Cardiac muscle cell (in vitro differentiated cells and primary cell): ENCODE measurements at regions not wholly inside any gene's neighbourhood (a gene's known extent, or its start where the extent isn't known, plus 50 kb on each side); places are given as distances from the start of the nearest gene placed in this dataset.

Experiments used
- DNase-seq, 2 donors: peaks; one replicate each; pipeline versions ENCODE4 v3.0.0 to v3.0.0-alpha.2; 2010 to 2017; ENCODE audit warnings: low read depth in 1 of 2, low spot score in 1 of 2
- H3K27ac ChIP-seq: fragments of 200-600 bp; sonication (generic); 2 replicates; pipeline ENCODE4 v1.5.1; 2016
- H3K27me3 ChIP-seq: fragments of 200-600 bp; sonication (generic); 2 replicates; pipeline ENCODE4 v1.6.0; 2016; ENCODE audit warnings: control low read depth
- H3K36me3 ChIP-seq: fragments of 200-600 bp; sonication (generic); 2 replicates; pipeline ENCODE4 v1.5.1; 2016; ENCODE audit warnings: control low read depth
- H3K4me1 ChIP-seq: fragments of 200-600 bp; sonication (generic); 2 replicates; pipeline ENCODE4 v1.8.1; 2017; ENCODE audit warnings: low read depth, mild to moderate bottlenecking, mixed run types
- H3K4me3 ChIP-seq: fragments of 200-600 bp; sonication (generic); 2 replicates; pipeline ENCODE4 v1.5.1; 2016; ENCODE audit warnings: mild to moderate bottlenecking
- H3K9me3 ChIP-seq: fragments of 200-600 bp; sonication (generic); 2 replicates; pipeline ENCODE4 v1.5.1; 2017; ENCODE audit warnings: low read depth, mild to moderate bottlenecking, control low read depth
- TF ChIP-seq, protein P1 (sequence below): IDR thresholded peaks from 2 replicates; pipeline ENCODE4 v1.5.1; 2012; ENCODE audit warnings: low read depth, mild to moderate bottlenecking, low read length

DNA sequence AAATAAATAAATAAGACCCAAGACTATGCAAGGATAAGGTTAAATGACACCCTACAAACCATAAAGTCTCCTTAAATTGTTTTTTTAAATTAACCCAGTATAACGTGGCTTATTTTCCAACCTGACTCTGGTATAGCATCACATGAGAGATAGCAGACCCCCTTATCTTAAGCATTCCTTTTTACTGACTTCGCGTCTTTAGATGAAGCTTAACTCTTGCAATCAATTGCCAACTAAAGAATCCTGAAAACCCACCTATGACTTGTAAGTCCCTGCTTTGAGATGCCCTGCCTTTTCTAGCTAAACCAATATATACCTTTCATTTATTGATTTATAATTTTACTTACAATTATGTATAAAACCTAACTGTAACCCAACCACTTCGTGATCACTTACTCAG is 57.1 kb upstream of the RAB12 start:
- no peaks in the 10 kb centered on the region for H3K27me3 ChIP-seq
- H3K9me3 ChIP-seq = no peaks in the 10 kb centered on the region
- no peaks in the 10 kb centered on the region for H3K4me1 ChIP-seq
- H3K36me3 ChIP-seq = no peaks in the 10 kb centered on the region
- no peak overlapping the region for H3K4me3 ChIP-seq
- DNase-seq = no peak
- TF ChIP-seq, protein P1, sequence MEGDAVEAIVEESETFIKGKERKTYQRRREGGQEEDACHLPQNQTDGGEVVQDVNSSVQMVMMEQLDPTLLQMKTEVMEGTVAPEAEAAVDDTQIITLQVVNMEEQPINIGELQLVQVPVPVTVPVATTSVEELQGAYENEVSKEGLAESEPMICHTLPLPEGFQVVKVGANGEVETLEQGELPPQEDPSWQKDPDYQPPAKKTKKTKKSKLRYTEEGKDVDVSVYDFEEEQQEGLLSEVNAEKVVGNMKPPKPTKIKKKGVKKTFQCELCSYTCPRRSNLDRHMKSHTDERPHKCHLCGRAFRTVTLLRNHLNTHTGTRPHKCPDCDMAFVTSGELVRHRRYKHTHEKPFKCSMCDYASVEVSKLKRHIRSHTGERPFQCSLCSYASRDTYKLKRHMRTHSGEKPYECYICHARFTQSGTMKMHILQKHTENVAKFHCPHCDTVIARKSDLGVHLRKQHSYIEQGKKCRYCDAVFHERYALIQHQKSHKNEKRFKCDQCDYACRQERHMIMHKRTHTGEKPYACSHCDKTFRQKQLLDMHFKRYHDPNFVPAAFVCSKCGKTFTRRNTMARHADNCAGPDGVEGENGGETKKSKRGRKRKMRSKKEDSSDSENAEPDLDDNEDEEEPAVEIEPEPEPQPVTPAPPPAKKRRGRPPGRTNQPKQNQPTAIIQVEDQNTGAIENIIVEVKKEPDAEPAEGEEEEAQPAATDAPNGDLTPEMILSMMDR = no peak
- no peak overlapping the region for H3K27ac ChIP-seq

DNA sequence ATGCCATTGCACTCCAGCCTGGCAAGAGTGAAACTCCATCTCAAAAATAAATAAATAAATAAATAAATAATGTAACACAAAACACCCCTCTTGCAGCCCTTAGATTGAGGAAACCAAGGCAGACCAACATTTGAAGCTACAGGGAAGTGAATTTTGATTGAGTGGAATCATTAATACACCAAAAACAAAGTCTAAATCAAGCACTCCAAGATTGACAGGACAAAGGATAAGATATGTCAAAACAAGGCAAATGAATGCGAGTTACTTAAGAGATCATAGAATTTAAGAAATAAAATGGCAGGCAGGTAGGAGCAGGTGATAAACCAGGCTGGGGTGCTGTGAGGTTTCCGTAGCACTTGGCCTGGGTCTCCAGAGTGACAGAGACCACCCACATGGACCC is 54.9 kb upstream of the RAB12 start:
- H3K4me1 ChIP-seq = no peaks in the 10 kb centered on the region
- DNase-seq = no peak
- no peaks in the 10 kb centered on the region for H3K27me3 ChIP-seq
- H3K36me3 ChIP-seq = no peaks in the 10 kb centered on the region
- no peaks in the 10 kb centered on the region for H3K9me3 ChIP-seq
- no peak overlapping the region for H3K27ac ChIP-seq
- H3K4me3 ChIP-seq = no peak overlapping the region
- TF ChIP-seq, protein P1 = no peak

DNA sequence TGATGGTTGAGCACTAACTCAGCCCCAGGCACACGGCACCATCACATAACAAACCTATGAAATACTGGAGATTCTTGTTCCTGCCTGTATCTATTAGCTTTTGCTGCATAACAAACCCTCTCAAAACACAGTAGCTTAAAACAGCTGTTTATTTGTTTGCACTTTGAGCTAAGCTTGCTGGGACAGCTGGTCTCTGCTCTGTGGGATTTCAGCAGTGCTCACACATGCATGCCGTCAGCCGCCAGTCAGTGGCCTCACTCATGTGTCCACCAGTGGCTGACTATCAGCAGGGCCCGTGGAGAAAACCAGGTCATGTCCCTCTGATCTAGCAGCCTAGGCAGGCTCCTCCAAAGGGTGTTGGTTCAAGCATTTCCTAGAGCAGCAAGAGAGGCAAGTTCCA is 52.8 kb upstream of the RAB12 start:
- DNase-seq = no peak
- Histone ChIP-seq H3K4me1 (no peaks in the 10 kb centered on the region), H3K4me3 (no peak overlapping the region), H3K36me3 (no peaks in the 10 kb centered on the region), H3K27ac (no peak overlapping the region), H3K9me3 (no peaks in the 10 kb centered on the region), H3K27me3 (no peaks in the 10 kb centered on the region)
- TF ChIP-seq, protein P1 = no peak
